ENCODE measurements at regions not wholly inside any gene's neighbourhood (a gene's known extent, or its start where the extent isn't known, plus 50 kb on each side); places are given as distances from the start of the nearest gene placed in this dataset.

DNA sequence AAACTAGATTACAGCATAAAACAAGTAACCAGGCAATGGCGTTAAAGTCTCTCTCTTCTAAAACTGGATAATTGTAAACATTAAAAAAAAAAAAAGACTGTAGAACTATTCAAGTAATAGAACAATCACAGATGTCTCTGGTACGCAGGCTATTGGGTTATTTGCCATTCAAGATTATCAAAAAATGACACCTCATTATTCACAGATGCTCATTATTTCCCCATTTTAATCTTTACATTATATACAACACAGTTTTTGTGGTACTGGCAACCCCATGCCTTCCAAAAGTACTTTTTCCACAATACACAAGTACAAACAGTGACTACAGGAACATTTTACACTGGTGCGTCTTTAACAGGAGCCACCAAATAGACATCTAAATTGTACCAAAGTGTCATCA lies 109.4 kb downstream of the ZNF608 start:
- Histone ChIP-seq H3K4me1 (peaks cover 4% of the 10 kb centered on the region), H3K27me3 (no peaks in the 10 kb centered on the region), H3K27ac (no peak overlapping the region), H3K9me3 (no peaks in the 10 kb centered on the region), H3K4me3 (no peak overlapping the region), H3K36me3 (no peaks in the 10 kb centered on the region)
- no peak for TF ChIP-seq CTCF (IDR thresholded peaks at IDR 0.05)
- no peak for TF ChIP-seq POLR2A (IDR thresholded peaks at IDR 0.05)
- no peak for TF ChIP-seq EP300 (IDR thresholded peaks at IDR 0.05)
- no peak for TF ChIP-seq POLR2AphosphoS5 (IDR thresholded peaks at IDR 0.05)
- 94% methylated on average over 3 of the region's 3 CpGs for WGBS
- no peak for DNase-seq (ENCODE audit: low spot score in 2 of 2)

- Histone ChIP-seq H3K4me1 (peaks cover 4% of the 10 kb centered on the region), H3K4me3 (no peak overlapping the region), H3K27me3 (no peaks in the 10 kb centered on the region), H3K27ac (no peak overlapping the region), H3K36me3 (no peaks in the 10 kb centered on the region), H3K9me3 (no peaks in the 10 kb centered on the region)
- TF ChIP-seq POLR2A (IDR thresholded peaks at IDR 0.05) (no peak), EP300 (IDR thresholded peaks at IDR 0.05) (no peak), POLR2AphosphoS5 (IDR thresholded peaks at IDR 0.05) (no peak), CTCF (IDR thresholded peaks at IDR 0.05) (no peak)
- 62% methylated on average over 3 of the region's 3 CpGs for WGBS
- DNase-seq (ENCODE audit: low spot score in 2 of 2), result no peak
Observed at GRCh38 chr5:124634741-124635323, 111.6 kb downstream of the ZNF608 start.

- Histone ChIP-seq H3K4me3 (no peak overlapping the region), H3K27me3 (no peaks in the 10 kb centered on the region), H3K36me3 (no peaks in the 10 kb centered on the region), H3K9me3 (no peaks in the 10 kb centered on the region), H3K4me1 (peaks cover 4% of the 10 kb centered on the region), H3K27ac (no peak overlapping the region)
- DNase-seq (ENCODE audit: low spot score in 2 of 2), result no peak
- TF ChIP-seq CTCF (IDR thresholded peaks at IDR 0.05) (no peak), POLR2AphosphoS5 (IDR thresholded peaks at IDR 0.05) (no peak), POLR2A (IDR thresholded peaks at IDR 0.05) (no peak), EP300 (IDR thresholded peaks at IDR 0.05) (no peak)
- WGBS, result 45% methylated on average over 1 of the region's 1 CpG
Observed at GRCh38 chr5:124634228-124634739, 112.2 kb downstream of the ZNF608 start.

- peaks cover 4% of the 10 kb centered on the region for H3K4me1 ChIP-seq
- H3K9me3 ChIP-seq, result no peaks in the 10 kb centered on the region
- H3K4me3 ChIP-seq, result no peak overlapping the region
- 96% methylated on average over 5 of the region's 5 CpGs for WGBS
- TF ChIP-seq POLR2AphosphoS5 (IDR thresholded peaks at IDR 0.05), result no peak
- TF ChIP-seq CTCF (IDR thresholded peaks at IDR 0.05), result no peak
- TF ChIP-seq EP300 (IDR thresholded peaks at IDR 0.05), result no peak
- TF ChIP-seq POLR2A (IDR thresholded peaks at IDR 0.05), result no peak
- no peaks in the 10 kb centered on the region for H3K36me3 ChIP-seq
- H3K27me3 ChIP-seq, result no peaks in the 10 kb centered on the region
- no peak for DNase-seq (ENCODE audit: low spot score in 2 of 2)
- H3K27ac ChIP-seq, result no peak overlapping the region
Observed at GRCh38 chr5:124633209-124633608, 113.2 kb downstream of the ZNF608 start.

DNA sequence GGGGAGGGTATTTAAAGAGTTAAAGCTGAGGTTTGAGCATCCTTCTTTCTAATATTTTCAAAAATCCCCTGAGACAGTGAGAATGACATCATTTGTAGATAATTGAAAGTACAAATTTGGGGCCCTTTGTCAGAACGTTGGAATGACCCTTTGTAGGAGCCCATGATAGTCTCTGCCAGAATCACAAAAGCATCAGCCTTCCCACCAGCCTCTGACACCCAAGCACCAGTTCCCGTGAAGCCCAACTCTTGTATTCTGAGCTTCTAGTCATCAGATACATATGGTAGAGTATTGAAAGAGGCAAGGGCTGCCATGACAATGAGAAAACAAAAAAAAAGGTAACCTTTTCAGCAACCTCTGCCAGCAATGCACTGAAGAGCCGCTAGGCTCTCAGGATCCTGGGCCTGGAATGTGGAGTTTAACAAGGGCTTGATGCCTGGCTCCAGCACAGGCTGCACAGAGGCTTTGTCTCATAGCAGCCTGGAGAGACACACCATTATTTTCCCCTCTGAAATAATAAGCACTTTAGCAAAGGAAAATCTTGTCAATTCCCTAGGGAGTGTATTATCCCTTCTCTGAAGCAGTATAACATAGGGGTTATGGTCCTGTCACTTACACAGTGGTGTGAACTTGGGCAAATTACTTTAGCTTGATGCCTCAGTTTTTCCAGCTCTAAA lies 114.4 kb downstream of the ZNF608 start:
- Histone ChIP-seq H3K4me3 (no peak overlapping the region), H3K4me1 (peaks cover 4% of the 10 kb centered on the region), H3K9me3 (no peaks in the 10 kb centered on the region), H3K27me3 (no peaks in the 10 kb centered on the region), H3K36me3 (no peaks in the 10 kb centered on the region), H3K27ac (no peak overlapping the region)
- no peak for DNase-seq (ENCODE audit: low spot score in 2 of 2)
- 65% methylated on average over 3 of the region's 3 CpGs for WGBS
- TF ChIP-seq POLR2A (IDR thresholded peaks at IDR 0.05), result no peak
- TF ChIP-seq CTCF (IDR thresholded peaks at IDR 0.05), result no peak
- no peak for TF ChIP-seq POLR2AphosphoS5 (IDR thresholded peaks at IDR 0.05)
- no peak for TF ChIP-seq EP300 (IDR thresholded peaks at IDR 0.05)
